Stomach (tissue), 8 donors: ENCODE measurements at regions not wholly inside any gene's neighbourhood (a gene's known extent, or its start where the extent isn't known, plus 50 kb on each side); places are given as distances from the start of the nearest gene placed in this dataset.

ENCODE experiments used
- DNase-seq, 2 donors: peaks; one replicate each; pipeline versions ENCODE4 v3.0.0 to v3.0.0-alpha.2; 2013 to 2019
- H3K27ac ChIP-seq, 5 donors: fragments of 200-600 bp in 4 of 5; sonication (generic) in 4 of 5; one replicate each; pipeline ENCODE4 v1.5.1; 2013 to 2019; ENCODE audit warnings: mild to moderate bottlenecking in 1 of 5, moderate library complexity in 1 of 5
- H3K27me3 ChIP-seq, 3 donors: fragments of 200-600 bp; sonication (generic); one replicate each; pipeline ENCODE4 v1.5.1; 2017 to 2019; ENCODE audit warnings: mixed run types in 1 of 3
- H3K36me3 ChIP-seq, 4 donors: fragments of 200-600 bp; sonication (generic); 1 replicate in 3 of 4; 2 replicates in 1 of 4; pipeline ENCODE4 v1.5.1; 2016 to 2019
- H3K4me1 ChIP-seq, 4 donors: fragments of 200-600 bp; sonication (generic); one replicate each; pipeline ENCODE4 v1.5.1; 2016 to 2019
- H3K4me3 ChIP-seq, 4 donors: fragments of 200-600 bp; sonication (generic) in 3 of 4; one replicate each; pipeline ENCODE4 v1.5.1; 2016 to 2019; ENCODE audit warnings: mild to moderate bottlenecking in 1 of 4
- H3K9me3 ChIP-seq, 4 donors: fragments of 200-600 bp; sonication (generic); one replicate each; pipeline ENCODE4 v1.5.1; 2016 to 2019
- EP300 ChIP-seq: sonication (generic); formaldehyde crosslinking; IDR thresholded peaks from one replicate; pipeline ENCODE4 v1.6.1; 2017; ENCODE audit warnings: antibody characterized with exemption
- POLR2A ChIP-seq, 4 donors: fragments of 450-650 bp; IDR thresholded peaks; one replicate each; pipeline ENCODE4 v1.6.1; 2016; ENCODE audit warnings: antibody characterized with exemption in 4 of 4, control low read depth in 2 of 4, mild to moderate bottlenecking in 1 of 4, moderate library complexity in 1 of 4
- POLR2AphosphoS5 ChIP-seq, 3 donors: sonication (generic); formaldehyde crosslinking; IDR thresholded peaks; one replicate each; pipeline ENCODE4 v1.6.1; 2016; ENCODE audit warnings: antibody characterized with exemption in 3 of 3
- WGBS, 5 donors: extraction: QIAGEN DNeasy Blood & Tissue Kit in 3 of 5; methylation state at CpG; one replicate each; pipeline versions ENCODE4 v1.1.5 to v1.1.7; 2013 to 2018; 5-methylcytosine and 5-hydroxymethylcytosine counted together
- intact Hi-C: fragments of 100-400 bp; cut with DNase I; formaldehyde crosslinking; loops from one replicate; pipeline ENCODE4 v1.15.1; 2023; ENCODE audit warnings: low total_unique reads
- TF ChIP-seq, protein P1 (sequence below), 7 experiments: fragments of 450-650 bp in 4 of 7; fragments of 200-600 bp in 3 of 7; sonication (generic) in 3 of 7; IDR thresholded peaks; one replicate each; pipeline ENCODE4 v1.5.1; 2016 to 2019; ENCODE audit warnings: antibody characterized with exemption in 7 of 7, control low read depth in 2 of 7, mild to moderate bottlenecking in 1 of 7
- donor health status: healthy with polysubstance abuse.
- donor health status: Bipolar disorder and iron deficiency.
- donor health status: healthy.

DNA sequence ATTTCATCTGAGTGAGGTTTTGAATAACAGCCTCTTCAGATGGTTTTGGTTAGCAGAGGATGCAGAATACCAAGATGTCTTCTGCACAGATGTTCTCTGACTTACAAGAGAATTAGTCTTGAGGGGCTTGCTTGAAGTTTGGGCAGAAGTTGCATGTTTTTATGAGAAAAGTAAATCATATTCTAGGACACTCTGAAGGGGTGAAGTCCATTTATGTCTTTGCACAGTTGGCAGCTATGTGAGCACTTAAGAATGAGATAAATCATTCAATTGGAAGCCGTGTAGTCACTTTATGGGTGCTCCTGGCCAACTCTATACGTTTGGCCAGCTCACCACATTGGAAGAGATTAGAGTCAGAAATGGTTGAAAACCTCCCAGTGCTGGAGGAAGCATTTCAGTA is 252.7 kb upstream of the KCNIP4 start:
- no peaks in the 10 kb centered on the region for H3K36me3 ChIP-seq
- intact Hi-C loops: no loop called here
- TF ChIP-seq EP300 (no peak), POLR2AphosphoS5 (IDR thresholded peaks at IDR 0.05) (no peak), POLR2A (IDR thresholded peaks at IDR 0.05) (no peak)
- TF ChIP-seq, protein P1, sequence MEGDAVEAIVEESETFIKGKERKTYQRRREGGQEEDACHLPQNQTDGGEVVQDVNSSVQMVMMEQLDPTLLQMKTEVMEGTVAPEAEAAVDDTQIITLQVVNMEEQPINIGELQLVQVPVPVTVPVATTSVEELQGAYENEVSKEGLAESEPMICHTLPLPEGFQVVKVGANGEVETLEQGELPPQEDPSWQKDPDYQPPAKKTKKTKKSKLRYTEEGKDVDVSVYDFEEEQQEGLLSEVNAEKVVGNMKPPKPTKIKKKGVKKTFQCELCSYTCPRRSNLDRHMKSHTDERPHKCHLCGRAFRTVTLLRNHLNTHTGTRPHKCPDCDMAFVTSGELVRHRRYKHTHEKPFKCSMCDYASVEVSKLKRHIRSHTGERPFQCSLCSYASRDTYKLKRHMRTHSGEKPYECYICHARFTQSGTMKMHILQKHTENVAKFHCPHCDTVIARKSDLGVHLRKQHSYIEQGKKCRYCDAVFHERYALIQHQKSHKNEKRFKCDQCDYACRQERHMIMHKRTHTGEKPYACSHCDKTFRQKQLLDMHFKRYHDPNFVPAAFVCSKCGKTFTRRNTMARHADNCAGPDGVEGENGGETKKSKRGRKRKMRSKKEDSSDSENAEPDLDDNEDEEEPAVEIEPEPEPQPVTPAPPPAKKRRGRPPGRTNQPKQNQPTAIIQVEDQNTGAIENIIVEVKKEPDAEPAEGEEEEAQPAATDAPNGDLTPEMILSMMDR (IDR thresholded peaks at IDR 0.05): no peak
- DNase-seq: no peak
- no peak overlapping the region for H3K27ac ChIP-seq
- no peak overlapping the region for H3K4me3 ChIP-seq
- no peaks in the 10 kb centered on the region for H3K27me3 ChIP-seq
- H3K9me3 ChIP-seq: no peaks in the 10 kb centered on the region
- no peaks in the 10 kb centered on the region for H3K4me1 ChIP-seq
- WGBS, 5 donors: 29 to 48% (median 35%) methylated on average over 2 of the region's 2 CpGs

- DNase-seq: no peak
- no peaks in the 10 kb centered on the region for H3K4me1 ChIP-seq
- no peaks in the 10 kb centered on the region for H3K36me3 ChIP-seq
- intact Hi-C loops: no loop called here
- 84 to 99% (median 94%) methylated on average over 3 of the region's 3 CpGs for WGBS, 5 donors
- H3K27ac ChIP-seq: no peak overlapping the region
- H3K4me3 ChIP-seq: no peak overlapping the region
- TF ChIP-seq POLR2A (IDR thresholded peaks at IDR 0.05) (no peak), POLR2AphosphoS5 (IDR thresholded peaks at IDR 0.05) (no peak), EP300 (no peak)
- TF ChIP-seq, protein P1 (IDR thresholded peaks at IDR 0.05): no peak
- no peaks in the 10 kb centered on the region for H3K27me3 ChIP-seq
- no peaks in the 10 kb centered on the region for H3K9me3 ChIP-seq
Observed at GRCh38 chr4:22196551-22196950, 248.0 kb upstream of the KCNIP4 start.

- Histone ChIP-seq H3K4me3 (no peak overlapping the region), H3K4me1 (no peaks in the 10 kb centered on the region), H3K27me3 (no peaks in the 10 kb centered on the region), H3K36me3 (no peaks in the 10 kb centered on the region), H3K27ac (no peak overlapping the region), H3K9me3 (no peaks in the 10 kb centered on the region)
- 7 to 13% (median 10%) methylated on average over 5 of the region's 5 CpGs for WGBS, 5 donors
- intact Hi-C loops: no loop called here
- no peak for DNase-seq
- TF ChIP-seq POLR2AphosphoS5 (IDR thresholded peaks at IDR 0.05) (no peak), POLR2A (IDR thresholded peaks at IDR 0.05) (no peak), EP300 (no peak)
- TF ChIP-seq, protein P1 (IDR thresholded peaks at IDR 0.05): no peak
Observed at GRCh38 chr4:22192084-22192511, 243.5 kb upstream of the KCNIP4 start.

GRCh38 chr4:22191565-22191964 is 243.0 kb upstream of the KCNIP4 start:
- no peaks in the 10 kb centered on the region for H3K36me3 ChIP-seq
- no peak for DNase-seq
- TF ChIP-seq EP300 (no peak), POLR2AphosphoS5 (IDR thresholded peaks at IDR 0.05) (no peak), POLR2A (IDR thresholded peaks at IDR 0.05) (no peak)
- TF ChIP-seq, protein P1 (IDR thresholded peaks at IDR 0.05): no peak
- H3K27ac ChIP-seq: no peak overlapping the region
- no peaks in the 10 kb centered on the region for H3K27me3 ChIP-seq
- no peaks in the 10 kb centered on the region for H3K4me1 ChIP-seq
- 43 to 71% (median 65%) methylated on average over 2 of the region's 2 CpGs for WGBS, 5 donors
- intact Hi-C loops: no loop called here
- H3K9me3 ChIP-seq: no peaks in the 10 kb centered on the region
- H3K4me3 ChIP-seq: no peak overlapping the region
